HK-2 (cell line): ENCODE measurements at regions not wholly inside any gene's neighbourhood (a gene's known extent, or its start where the extent isn't known, plus 50 kb on each side); places are given as distances from the start of the nearest gene placed in this dataset.
A peak's percentile ranks its signal among the peaks of the same experiment; 100 is the strongest.

ENCODE experiments used
- DNase-seq: peaks from one replicate; pipeline ENCODE4 v3.0.0-alpha.2; 2018; ENCODE audit not compliant: unreplicated experiment

DNA sequence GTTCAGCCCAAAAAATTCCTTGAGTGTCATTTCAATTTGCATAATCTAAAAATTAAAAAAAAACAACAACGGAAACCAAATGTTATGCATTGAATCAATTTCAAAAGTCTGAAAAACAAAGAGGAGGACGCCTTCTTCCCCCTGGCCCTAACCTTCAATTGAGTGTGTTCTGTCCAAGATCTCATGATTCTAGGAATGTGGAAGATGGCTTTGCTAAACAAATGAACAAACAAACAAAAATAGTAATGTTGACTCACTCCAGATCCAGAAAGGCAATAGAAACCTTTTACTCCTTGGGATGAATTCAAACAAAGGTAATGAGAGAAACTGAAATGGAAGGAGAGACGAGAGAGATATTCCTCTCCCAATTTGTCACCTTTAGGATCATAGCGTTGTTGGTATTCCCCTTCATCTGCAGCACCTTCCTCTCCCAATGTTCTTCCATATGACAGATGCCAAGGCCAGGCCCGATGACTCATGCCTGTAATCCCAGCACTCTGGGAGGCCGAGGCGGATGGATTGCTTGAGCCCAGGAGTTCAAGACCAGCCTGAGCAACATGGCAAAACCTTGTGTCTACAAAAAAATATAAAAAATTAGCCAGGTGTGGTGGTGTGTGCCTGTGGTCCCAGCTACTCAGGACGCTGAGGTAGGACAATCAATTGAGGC, 109.2 kb upstream of the ADGRF1 start:
- DNase-seq, result no peak

GRCh38 chr6:47149554-47149953, 107.4 kb upstream of the ADGRF1 start:
- DNase-seq, result no peak

DNA sequence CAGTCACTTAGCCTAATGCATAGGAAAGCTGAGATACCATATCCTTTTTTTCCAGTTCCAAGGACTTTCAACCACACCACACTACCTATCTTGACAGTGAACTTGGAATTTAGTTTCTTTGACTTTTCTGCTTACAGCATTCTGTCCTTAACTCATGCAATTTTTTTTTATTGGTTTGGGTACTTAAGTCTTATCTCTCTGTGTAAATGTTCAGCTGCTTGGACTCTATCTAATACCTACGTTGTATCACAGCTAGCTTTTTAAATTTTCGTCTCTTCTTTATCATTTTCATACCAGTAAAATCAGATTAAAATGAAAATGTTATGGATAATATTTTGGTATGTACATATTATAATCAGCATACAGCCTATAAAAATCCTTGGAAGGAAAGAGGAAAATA, 106.9 kb upstream of the ADGRF1 start:
- DNase-seq, result no peak

DNA sequence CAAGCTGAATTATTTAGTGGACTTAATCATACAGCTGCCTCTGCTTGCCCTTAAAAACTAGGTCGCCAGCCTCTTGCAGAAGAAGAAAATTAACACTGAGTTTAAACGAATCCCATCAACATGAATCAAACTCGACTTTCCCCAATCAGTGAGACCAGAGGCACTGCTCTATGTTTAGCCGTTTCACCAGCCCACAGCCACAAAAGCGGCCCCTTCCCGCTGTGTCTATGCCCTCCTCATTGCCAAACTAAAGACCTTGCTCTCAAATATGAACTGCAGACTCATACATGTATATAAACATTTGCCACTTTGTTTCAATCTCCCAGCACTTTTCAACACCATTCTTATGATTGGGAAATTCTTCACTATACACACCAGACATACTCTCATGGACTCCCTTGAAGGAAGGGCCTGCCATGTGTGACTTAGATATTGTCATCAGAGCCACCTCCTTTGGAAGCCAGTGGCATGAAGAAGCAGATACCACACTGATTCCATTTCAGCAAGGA, 105.8 kb upstream of the ADGRF1 start:
- DNase-seq, result no peak

- no peak for DNase-seq
Observed at GRCh38 chr6:47147175-47147727, 105.1 kb upstream of the ADGRF1 start.

- DNase-seq, result no peak
Observed at GRCh38 chr6:47146431-47147174, 104.5 kb upstream of the ADGRF1 start.

DNA sequence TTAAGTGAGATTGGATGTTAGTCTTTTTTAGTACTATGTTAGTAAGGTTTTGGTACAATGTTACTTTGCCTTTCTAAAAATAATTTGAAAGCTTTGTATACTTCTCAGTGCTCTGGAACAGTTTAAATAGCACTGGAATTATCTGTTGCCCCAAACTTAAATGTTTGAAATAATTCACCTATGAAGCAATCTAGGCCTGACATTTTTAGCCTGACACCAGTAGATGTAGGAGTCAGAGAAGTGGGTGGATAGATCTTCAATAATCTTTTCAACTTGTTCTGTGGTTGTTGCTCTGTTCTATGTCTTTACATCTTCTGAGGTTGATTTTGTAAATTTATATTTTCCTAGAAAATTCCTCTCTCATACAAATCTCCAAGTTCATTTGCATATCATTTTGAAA, 103.1 kb upstream of the ADGRF1 start:
- DNase-seq, result no peak

GRCh38 chr6:47144306-47144705, 102.2 kb upstream of the ADGRF1 start:
- DNase-seq, result no peak

DNA sequence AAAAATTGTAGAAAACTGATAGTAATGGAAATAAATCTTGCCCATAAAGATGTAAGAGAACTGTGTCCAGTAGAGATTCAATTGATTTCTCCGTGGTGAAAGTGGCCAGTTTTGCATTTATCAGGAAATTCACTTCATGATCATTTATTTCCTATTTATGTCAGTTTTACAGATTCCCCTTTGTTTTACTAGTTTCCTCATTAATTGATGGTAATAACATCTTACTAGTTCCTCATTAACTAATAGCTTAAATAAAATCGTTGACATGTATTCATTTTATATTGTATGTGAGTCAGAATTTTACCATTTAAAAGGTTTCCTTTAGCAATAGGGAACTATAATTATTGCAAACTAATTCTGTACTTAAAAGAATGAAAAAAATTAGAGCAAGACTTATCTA, 99.8 kb upstream of the ADGRF1 start:
- DNase-seq, result no peak

GRCh38 chr6:47141171-47141570, 99.0 kb upstream of the ADGRF1 start:
- DNase-seq, result no peak

DNA sequence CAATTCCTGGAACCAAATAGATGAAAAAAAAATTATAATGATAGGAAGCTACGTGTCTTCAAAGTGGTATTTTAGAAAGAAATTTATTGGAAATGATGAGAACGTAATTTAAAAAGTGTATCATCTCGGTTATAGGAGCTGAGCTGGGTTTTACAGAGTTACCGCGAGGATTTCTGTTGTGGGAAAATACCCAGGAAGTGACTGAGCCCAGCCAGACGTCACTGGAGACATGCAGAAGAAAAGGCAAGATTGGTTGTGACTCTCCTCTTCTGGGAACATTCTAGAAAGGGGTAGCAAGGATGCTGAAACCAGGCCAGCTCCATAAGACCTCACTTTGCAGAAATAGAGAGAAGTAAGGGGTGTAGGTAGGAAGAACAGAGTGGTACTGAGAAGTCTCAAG, 95.9 kb upstream of the ADGRF1 start:
- DNase-seq, result no peak

DNA sequence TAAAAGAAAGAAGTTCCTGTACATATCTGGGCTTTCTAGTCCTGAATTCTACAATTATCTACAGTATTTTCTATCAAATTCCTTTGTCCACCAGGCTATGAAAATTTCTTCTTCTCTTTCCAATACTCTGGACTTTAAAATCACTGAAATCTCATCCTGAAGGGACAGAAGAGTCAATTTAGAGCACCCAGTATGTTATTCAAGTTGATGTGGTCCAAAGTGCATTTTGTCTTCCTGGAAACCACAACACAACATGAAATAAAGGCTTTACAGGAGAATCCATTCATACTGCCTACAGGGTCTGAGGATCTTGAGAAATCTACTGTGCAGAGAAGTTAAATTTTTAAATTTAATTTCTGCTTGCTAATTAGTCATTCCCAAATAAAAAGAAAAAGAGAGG, 94.9 kb upstream of the ADGRF1 start:
- DNase-seq, result no peak

DNA sequence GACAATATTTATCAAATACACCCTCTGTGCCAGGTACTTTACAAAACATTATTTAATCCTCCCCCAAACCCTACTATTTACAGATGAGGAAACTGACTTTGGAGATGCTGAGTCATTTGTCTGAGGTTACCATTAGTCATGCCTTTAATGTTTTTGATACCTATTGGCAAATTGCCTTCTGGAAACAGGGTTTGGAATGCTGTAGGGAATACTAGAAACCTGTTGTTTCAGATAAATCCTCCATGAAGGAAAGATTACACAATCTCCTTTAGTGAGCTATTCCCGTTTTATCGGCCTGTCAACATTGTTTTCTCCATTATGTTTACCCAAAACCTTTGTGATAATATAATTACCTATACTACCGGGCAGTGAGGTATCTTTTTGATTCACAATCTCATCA, 93.6 kb upstream of the ADGRF1 start:
- no peak for DNase-seq

- peak; percentile 11 for DNase-seq
Observed at GRCh38 chr6:47134476-47135189, 92.5 kb upstream of the ADGRF1 start.

GRCh38 chr6:47133230-47134000, 91.3 kb upstream of the ADGRF1 start:
- DNase-seq, result no peak

DNA sequence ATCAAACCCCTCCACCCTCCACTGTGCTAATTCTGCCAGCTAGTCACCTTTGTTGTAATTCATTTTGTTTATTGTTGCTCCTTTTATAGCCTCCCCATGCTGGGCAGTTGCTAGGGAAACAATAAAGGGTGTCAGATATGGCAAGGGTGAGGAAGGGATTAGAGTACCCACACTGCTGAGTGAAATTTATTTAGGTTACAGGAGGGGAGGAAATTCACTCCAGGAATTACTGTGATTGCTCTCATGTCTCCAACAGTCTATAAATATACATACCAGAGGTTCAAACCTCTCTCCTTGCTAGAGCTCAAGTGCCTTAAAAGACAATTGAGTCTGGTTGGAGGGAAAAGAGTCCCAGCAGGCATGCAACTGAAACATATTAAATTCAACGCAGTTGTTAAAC, 90.6 kb upstream of the ADGRF1 start:
- DNase-seq, result no peak

DNA sequence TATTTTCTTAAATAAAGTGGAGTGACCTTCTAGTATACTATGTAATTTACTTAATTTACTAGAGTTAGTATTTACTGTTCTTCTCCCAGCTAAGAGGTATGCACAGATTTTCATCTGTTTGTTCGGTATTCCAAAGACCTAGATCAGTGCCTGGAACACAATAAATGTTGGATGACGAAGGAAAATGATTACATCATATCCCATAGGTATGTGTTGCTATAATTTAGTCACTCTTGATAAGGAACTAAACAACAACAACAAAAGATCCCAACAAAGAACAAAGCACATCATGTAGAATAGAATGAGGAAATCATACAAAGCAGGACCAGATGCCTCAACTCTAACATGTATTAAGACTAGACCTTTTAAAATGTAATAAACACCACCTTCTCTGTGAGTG, 89.6 kb upstream of the ADGRF1 start:
- DNase-seq, result no peak

DNA sequence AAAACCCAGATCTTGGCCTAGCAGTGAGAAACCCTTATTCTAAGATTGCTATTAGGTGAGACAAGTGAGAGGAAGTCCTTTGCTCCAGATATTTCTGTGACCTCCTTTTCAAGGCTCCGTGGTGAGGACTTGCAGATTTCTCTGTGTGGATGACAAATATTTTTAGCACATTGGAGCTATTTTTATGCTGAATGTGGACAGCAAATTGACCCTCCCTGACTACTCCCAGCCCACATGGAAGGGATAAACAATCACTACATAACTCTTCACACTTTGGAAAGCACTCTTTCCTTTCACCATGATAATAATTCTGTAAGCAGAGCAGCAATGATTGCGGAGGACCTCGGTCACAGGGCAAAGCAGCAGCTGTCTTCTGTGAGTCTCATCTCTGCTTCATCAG, 88.0 kb upstream of the ADGRF1 start:
- DNase-seq, result no peak

- no peak for DNase-seq
Observed at GRCh38 chr6:47129129-47129528, 87.0 kb upstream of the ADGRF1 start.

GRCh38 chr6:47126647-47127391, 84.7 kb upstream of the ADGRF1 start:
- peak; percentile 26 for DNase-seq

DNA sequence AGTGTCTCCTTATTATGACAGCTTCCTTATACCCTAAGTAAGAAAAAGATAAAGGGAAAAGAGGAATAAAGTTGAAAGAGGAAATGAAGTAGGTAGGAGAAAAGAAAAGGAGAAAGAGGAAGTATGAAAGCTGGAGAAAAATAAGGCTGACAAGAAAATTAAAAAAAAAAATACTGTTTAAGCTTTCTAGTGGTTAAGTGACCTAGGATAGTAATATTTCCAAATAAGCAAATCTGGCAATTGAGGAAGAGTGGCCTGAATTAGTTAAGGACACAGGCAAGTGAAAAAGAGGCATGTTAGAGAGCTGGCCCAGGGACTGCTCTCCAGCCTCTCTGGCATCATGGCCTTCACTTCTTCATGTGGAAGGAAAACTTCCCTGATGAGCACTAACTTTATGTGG, 76.5 kb upstream of the ADGRF1 start:
- DNase-seq, result no peak
